ENCODE measurements at regions not wholly inside any gene's neighbourhood (a gene's known extent, or its start where the extent isn't known, plus 50 kb on each side); places are given as distances from the start of the nearest gene placed in this dataset.

- Histone ChIP-seq H3K4me1 (ENCODE audit: low read depth, poor library complexity, severe bottlenecking) (no peaks in the 10 kb centered on the region), H2AFZ (ENCODE audit: low read depth) (no peak overlapping the region), H3K9ac (no peak overlapping the region), H3K4me2 (no peak overlapping the region), H3K27ac (no peak overlapping the region), H3K36me3 (ENCODE audit: insufficient read depth) (no peaks in the 10 kb centered on the region), H4K20me1 (ENCODE audit: insufficient read depth) (no peaks in the 10 kb centered on the region), H3K4me3 (IDR thresholded peaks at IDR 0.05; ENCODE audit: insufficient read depth, low read depth, low read length) (no peak overlapping the region), H3K27me3 (ENCODE audit: insufficient read depth, low read depth) (no peaks in the 10 kb centered on the region), H3K79me2 (ENCODE audit: insufficient read depth, low read depth) (no peaks in the 10 kb centered on the region)
- TF ChIP-seq CTCF (conservative IDR thresholded peaks at IDR 0.05; ENCODE audit: low read depth, low read length) = no peak
Measured at GRCh38 chr9:13759551-13759950, 480.1 kb upstream of the MPDZ start.

GRCh38 chr9:13758936-13759335 lies 479.4 kb upstream of the MPDZ start:
- H3K36me3 ChIP-seq (ENCODE audit: insufficient read depth) = no peaks in the 10 kb centered on the region
- H3K9ac ChIP-seq = no peak overlapping the region
- no peak for TF ChIP-seq CTCF (conservative IDR thresholded peaks at IDR 0.05; ENCODE audit: low read depth, low read length)
- no peak overlapping the region for H3K27ac ChIP-seq
- H2AFZ ChIP-seq (ENCODE audit: low read depth) = no peak overlapping the region
- H3K79me2 ChIP-seq (ENCODE audit: insufficient read depth, low read depth) = no peaks in the 10 kb centered on the region
- no peaks in the 10 kb centered on the region for H4K20me1 ChIP-seq (ENCODE audit: insufficient read depth)
- H3K4me1 ChIP-seq (ENCODE audit: low read depth, poor library complexity, severe bottlenecking) = no peaks in the 10 kb centered on the region
- H3K4me2 ChIP-seq = no peak overlapping the region
- no peaks in the 10 kb centered on the region for H3K27me3 ChIP-seq (ENCODE audit: insufficient read depth, low read depth)
- H3K4me3 ChIP-seq (IDR thresholded peaks at IDR 0.05; ENCODE audit: insufficient read depth, low read depth, low read length) = no peak overlapping the region

- H3K79me2 ChIP-seq (ENCODE audit: insufficient read depth, low read depth) = no peaks in the 10 kb centered on the region
Measured at GRCh38 chr9:13756943-13757342, 477.5 kb upstream of the MPDZ start.

GRCh38 chr9:13755551-13755950 lies 476.1 kb upstream of the MPDZ start:
- Histone ChIP-seq H3K9ac (no peak overlapping the region), H3K36me3 (ENCODE audit: insufficient read depth) (no peaks in the 10 kb centered on the region), H3K4me1 (ENCODE audit: low read depth, poor library complexity, severe bottlenecking) (no peaks in the 10 kb centered on the region), H4K20me1 (ENCODE audit: insufficient read depth) (no peaks in the 10 kb centered on the region), H3K4me3 (IDR thresholded peaks at IDR 0.05; ENCODE audit: insufficient read depth, low read depth, low read length) (no peak overlapping the region), H3K79me2 (ENCODE audit: insufficient read depth, low read depth) (no peaks in the 10 kb centered on the region), H3K27me3 (ENCODE audit: insufficient read depth, low read depth) (no peaks in the 10 kb centered on the region), H2AFZ (ENCODE audit: low read depth) (no peak overlapping the region), H3K27ac (no peak overlapping the region), H3K4me2 (no peak overlapping the region)
- no peak for TF ChIP-seq CTCF (conservative IDR thresholded peaks at IDR 0.05; ENCODE audit: low read depth, low read length)

More at GRCh38 chr9:13756943-13757342, 477.5 kb upstream of the MPDZ start:
- Histone ChIP-seq H3K4me1 (ENCODE audit: low read depth, poor library complexity, severe bottlenecking) (no peaks in the 10 kb centered on the region), H3K27me3 (ENCODE audit: insufficient read depth, low read depth) (no peaks in the 10 kb centered on the region), H3K4me2 (no peak overlapping the region), H2AFZ (ENCODE audit: low read depth) (no peak overlapping the region), H3K27ac (no peak overlapping the region), H4K20me1 (ENCODE audit: insufficient read depth) (no peaks in the 10 kb centered on the region), H3K4me3 (IDR thresholded peaks at IDR 0.05; ENCODE audit: insufficient read depth, low read depth, low read length) (no peak overlapping the region), H3K9ac (no peak overlapping the region), H3K36me3 (ENCODE audit: insufficient read depth) (no peaks in the 10 kb centered on the region)
- no peak for TF ChIP-seq CTCF (conservative IDR thresholded peaks at IDR 0.05; ENCODE audit: low read depth, low read length)

Measured in KMS-11 (cell line).